Stimulated activated naive CD8-positive, alpha-beta T cell treated with anti-CD3 and anti-CD28 coated beads, Interleukin-15, Interleukin-2, amounts not matched to agents 100 U/mL and 50 U/mL, for 24 hours (primary cell): ENCODE measurements at regions not wholly inside any gene's neighbourhood (a gene's known extent, or its start where the extent isn't known, plus 50 kb on each side); places are given as distances from the start of the nearest gene placed in this dataset.
"Not testable (repeated sequence)": the region's sequence is repeated elsewhere in the genome, so short reads cannot be mapped to it uniquely, and the experiment has no call there.

Experiments used
- ATAC-seq: fragments of 150-1000 bp; cut with Tn5 transposase; one replicate; pipeline ENCODE4 v1.10.0; 2021
- DNase-seq: peaks from one replicate; pipeline ENCODE4 v3.0.0; 2021

DNA sequence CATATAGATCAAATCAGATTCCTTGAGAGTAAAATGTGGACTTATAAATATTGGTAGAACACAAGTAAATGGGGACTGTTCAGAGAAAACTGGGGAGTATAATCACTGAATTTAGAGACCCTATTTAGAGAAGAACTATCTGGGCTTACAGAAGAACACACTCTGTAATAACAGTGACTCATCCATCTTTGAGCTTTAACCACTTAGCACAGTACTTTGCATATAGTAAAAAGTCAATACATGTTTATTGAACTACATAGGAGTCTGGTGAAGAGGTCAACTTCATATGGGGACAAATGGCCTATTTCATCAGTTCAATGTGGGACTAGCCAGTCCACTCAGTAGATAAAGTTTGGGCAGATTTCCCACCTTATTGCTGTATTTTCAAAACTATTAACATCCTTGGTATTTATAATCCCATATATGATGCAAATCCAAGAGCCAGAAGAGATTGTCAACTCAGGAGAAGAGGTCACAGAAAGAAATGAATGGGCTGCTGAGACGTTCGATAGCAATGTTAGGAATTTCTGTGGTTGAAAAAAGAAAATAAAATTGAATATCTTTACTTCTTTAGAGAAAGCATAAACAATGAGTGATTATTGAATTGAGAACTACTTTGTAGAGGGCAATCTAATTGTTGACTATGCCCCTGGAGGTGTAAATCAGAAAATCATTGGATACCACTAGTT is 119.3 kb upstream of the CACNA2D1 start:
- DNase-seq = no peak
- no peak for ATAC-seq

DNA sequence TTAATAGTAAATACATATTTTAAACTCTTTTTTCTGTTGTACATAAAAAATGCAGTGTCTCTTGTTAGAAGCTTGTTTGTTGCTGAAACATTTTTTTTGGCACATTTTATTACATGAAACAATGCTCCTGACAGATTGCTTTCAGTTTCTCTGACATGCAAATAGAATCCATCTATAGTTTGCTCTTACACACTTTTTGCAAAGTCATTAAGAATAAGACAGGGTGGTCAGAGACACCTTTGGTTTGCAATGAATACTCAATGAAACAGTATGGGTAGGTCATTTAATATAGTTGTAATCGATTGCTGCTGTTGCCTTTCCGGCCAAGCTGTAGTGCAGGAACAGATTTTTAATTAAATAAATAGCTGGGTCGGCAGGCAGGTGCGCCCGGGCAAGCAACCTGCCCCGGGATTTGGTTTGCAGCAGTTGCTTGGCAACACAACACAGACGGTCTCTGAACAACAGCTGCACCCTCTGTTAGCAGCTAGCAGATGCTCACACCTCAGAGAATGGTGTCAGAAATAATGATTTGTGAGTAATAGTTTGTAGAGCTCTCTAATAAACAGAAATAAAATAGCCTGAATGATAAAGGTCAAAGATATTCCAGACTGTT is 115.7 kb upstream of the CACNA2D1 start:
- no peak for ATAC-seq
- DNase-seq = no peak

DNA sequence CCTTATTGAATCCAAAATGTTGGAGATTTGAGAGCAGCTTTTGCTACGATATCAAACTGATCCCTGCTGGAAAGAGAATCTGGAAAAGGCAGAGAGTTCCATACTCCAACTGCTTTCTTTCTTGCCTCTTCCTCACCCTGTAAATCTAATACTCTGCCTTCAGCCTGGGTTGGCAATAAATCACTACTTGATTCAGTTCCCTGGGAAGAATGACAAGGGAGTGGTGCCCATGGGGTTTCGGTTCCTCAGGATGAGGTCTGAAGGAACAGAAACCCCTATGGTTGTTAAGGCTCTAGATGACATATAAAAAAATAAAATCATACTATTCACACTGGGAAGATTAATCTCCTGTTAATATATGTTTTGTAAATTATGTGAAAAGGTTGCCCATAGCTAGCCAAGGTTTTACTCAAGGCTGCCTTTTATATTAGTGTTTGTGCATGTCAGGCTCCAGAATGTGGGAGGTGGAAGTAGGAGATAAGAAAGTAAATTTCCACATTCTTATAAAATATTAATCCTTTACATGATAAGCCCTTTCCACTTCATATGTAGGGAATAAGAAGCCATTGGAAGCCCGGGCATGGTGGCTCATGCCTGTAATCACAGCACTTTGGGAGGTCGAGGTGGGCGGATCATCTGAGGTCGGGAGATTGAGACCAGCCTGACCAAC is 106.2 kb upstream of the CACNA2D1 start:
- DNase-seq (no peak), ATAC-seq (no peak)

DNA sequence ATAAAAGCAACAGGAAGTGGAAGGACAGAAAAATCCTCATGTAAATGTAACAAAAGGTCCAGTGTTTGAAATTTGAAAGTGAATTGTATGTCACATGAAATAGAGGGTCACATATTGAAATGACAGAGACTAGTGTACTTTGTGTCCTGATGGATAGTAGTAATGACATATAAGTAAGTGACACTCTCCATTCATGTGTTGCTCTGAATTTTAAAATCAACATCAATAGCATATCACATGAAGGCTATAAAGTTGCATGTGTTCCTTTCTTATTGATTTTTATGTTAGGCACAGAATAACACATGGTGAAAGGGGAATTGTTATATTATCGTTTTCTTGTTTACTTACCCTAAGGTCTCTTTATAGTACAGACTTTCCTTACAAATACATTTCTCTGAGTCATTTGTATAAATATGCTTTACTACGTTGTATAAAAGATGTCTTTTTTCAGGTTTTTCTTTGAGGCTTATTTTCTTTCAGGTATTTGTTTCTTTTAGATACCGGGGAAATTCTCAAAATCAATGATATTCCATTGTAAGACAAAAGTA is 104.6 kb upstream of the CACNA2D1 start:
- no peak for DNase-seq
- no peak for ATAC-seq

DNA sequence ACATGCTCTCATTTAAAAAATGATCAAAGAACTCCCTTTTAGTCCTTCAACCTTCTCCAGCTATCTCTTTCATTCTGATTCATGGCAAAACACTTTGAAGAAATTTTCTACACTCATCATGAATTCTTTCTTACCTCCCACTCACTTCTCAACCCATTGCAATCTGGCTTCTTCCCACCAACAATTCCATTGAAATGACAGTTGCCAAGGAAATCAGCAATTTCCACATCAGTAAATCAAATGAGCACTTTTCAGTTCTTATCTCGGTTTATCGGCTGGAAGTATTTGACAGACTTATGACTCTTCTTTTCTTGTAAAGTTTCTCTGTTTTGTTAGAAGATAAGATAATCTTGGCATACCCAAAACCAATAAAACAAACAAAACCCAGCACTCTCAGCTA is 99.1 kb upstream of the CACNA2D1 start:
- DNase-seq (no peak), ATAC-seq (no peak)

DNA sequence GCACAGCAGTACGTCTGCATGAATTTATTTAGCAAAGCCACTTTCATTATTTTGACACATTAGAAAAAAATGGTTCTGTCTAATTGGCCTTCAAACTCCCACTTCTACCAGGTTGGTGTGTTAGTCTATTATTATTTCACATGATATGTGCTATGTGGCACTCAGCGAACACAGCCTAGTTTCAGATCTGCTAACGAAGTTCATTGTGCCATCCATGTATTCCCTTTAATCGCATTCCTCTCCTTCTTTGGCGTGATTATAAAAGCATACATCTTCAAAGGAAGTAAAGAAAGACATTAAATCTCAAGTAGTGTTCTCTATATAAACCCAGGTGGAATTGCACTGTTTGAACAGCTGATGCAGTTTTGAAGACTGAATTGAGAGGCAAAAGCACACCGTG is 96.4 kb upstream of the CACNA2D1 start:
- DNase-seq = no peak
- ATAC-seq = no peak

DNA sequence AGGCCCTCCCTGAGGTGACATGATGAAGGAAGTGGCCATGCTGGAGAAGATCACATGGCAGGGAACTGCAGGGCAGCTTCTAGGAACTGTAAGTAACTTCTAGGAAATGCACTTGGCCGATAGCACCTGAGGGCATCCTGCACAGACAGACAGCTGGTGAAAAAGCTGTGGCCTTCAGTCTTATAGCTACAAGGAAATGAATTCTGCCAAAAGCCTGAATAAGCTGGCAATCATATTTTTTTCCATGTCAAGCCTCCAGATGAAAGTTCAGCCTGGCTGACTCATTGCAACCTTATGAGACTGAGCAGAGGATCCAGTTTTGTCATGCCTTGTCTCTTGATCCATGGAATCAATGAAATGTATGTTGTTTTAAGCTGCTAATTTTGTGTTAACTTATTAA is 91.1 kb upstream of the CACNA2D1 start:
- DNase-seq (no peak), ATAC-seq (no peak)

DNA sequence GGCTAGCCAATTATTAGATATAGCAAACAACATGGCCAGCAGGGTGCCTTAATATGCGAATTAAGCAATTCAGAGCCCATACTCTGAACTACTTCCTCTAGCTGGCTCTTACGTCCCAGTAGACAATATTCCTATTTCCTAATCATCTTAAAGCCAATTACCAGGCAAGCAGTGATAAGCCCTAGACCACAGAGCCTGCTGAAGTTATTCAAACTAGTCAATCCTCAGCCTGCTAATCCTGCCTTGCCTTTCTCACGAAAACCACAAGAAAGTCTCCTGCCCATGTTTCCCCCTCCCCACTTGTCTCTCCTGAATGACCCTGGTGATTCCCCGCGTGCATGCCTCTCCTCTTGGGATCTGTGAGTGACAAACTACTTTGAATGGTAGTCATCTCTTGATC is 86.8 kb upstream of the CACNA2D1 start:
- DNase-seq = no peak
- no peak for ATAC-seq

DNA sequence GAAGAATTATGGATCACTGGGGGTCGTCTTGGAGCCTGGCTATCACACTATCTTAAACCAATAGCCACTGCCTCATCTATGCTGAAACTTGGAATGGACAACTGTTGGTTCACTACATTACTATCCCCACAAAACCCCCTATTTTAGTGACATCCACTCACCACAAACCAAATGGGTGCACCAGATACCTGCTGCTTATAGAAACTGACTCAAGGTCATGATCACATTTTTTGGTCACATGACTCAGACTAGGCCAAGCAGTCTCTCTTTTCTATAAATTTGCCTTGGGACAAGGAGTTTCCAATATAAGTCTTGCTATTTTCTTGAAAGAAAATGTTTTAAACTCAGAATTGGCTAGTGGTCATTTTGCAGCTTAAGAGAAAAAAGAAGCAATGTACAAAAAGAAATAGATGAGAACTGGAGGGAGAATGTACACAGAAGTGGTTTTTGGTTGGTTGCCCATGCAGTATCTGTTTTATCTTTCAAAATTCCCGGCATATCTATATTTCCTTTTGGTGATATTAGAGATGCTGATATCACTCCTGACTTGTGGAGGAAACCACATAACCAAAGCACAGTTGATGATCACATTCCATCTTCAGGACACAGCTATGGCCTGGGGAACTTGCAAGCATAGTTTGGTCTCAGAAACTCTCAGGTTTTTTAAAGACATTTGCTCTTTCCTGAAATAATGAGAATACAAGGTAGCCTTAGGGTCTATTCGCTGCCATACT is 85.2 kb upstream of the CACNA2D1 start:
- ATAC-seq (no peak), DNase-seq (no peak)

DNA sequence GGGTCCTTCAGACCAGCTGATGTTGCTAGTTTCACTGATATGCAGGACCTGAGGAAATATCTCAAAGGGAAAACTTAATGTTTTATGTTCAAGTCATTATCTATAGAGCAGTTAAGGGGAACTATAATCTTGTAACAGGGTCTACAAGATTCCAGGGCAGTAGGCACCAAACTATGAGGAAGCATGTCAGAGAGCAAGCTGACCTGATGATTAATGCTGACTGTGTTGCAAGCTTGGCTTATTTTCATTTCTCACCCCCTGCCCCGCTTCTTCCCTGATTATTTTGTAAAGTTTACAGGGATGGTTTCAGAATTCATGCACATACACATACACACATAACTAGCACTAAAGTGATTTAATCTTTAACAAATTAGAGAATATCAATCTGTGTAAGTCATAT is 84.3 kb upstream of the CACNA2D1 start:
- no peak for DNase-seq
- no peak for ATAC-seq

DNA sequence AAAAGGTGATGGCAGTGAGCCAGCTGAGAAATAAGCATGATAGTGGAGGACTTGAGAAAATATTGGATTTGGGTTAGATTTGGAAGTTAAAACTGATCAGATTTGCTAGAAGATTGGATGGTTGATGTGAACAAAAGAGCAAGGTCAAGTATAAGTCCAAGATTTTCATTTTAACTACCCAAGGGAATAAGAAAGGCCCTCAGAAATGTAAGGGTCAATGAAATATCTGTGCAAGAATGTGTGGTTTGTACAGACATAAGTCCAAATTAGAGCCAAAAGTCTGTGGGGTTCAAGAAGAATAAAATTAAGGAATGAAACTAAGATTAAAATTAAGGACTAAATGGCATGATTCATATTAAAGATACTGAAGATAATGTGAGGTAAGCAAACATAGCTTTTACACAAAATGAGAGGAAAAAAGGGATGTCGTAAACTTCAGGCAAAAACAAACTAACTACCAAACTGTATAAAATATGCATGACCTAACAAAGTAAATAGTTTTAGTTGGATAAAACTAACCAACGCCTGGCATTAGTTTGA is 78.4 kb upstream of the CACNA2D1 start:
- no peak for DNase-seq
- ATAC-seq = no peak

DNA sequence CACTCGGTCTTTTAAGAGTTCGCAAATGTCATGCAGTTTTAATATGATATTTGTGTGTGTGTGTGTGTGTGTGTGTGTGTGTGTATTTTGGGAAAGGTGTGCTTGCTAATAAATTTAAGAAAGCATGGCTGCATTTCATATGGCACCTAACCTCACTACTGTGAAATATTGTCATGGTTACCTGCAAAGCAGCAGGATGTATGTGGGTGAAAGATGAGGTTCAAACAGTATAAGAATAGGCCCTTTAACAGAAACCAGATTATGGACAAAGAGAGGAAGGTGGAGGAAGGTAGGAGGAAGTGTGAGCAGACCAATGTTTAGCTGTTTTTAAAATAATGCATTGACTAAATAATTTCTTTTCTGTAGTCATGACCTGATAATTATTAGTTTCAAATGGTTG is 73.5 kb upstream of the CACNA2D1 start:
- DNase-seq (no peak), ATAC-seq (no peak)

DNA sequence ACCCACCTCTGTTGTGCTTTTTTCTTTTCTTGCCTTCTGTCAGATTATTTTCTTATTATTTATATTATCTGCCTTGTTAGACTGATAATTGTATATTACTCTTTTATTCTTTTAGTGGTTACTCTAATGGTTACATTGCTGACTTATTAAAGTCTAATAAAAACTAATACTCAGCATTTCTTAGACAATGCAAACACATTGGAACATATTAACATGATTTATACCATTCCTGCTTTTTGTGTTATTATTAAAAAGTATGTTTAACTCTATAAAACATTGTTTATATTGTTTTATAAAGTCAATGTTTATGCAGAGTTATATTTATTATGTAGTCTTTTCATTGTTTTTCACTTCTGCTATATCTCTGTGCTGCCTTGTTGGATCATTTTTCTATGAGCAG is 68.0 kb upstream of the CACNA2D1 start:
- ATAC-seq (no peak), DNase-seq (no peak)

DNA sequence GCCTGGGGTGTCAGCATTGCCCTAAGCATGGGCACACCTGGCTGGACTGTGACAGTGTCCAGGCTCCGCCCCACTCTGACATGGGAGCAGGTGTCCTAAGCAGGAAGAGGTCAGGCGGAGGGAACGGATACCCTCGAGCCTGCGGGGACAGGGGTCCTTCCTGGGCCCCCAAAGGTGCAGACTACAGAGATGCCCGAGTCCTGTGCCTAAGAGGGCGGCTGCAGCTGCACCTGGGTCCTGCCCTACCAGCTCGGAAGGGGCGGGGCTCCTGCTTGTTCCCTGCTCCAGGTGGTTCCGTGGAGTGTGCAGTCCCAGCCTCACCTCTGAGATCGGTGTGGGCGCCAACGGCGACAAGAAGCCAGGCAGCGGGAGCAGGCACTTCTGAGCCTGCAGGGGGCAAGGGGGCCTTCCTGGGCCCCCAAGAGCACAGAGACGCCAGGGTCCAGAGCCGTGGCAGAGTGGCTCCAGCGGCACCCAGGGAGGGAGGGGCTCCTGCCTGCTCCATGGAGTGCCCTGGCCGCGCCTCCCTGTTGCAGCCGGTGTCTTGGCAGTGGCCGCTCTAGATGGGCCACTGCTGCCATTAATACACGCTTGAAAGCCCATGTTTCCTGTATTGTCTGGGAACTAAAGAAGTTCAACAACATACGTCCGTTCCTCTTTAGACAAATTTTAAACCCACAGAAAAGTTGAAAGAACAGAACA is 64.5 kb upstream of the CACNA2D1 start:
- ATAC-seq = no peak
- DNase-seq = no peak

DNA sequence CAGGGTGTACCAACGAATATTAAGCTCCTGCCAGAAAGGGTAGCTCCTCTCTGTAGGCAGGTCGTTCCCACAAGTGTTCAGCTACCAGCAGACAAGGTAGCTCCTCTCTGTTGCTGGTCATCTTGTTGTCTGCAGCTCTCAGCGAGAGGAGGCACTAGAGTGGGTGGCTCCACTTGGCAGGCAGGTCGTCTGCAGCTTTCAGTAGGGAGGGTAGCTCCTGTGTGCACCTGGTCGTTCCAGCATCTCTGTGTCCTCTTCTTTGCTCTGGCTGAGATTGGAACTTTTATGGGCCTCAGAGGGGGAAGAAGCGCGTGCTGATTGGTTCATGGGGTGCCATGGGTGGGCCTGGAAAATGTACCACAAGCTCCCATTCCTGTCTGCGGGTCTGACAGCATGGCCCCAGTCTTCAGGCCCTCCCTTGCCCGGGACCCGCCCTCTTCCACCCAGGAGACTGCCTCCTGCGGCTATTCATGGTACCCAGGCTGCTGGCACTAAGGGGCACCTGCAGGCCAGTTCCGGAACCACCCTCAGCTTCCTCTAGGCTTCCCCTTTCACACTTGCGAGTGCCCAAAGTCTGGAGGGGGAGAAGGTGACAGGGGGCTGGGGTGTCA is 63.9 kb upstream of the CACNA2D1 start:
- ATAC-seq (no peak), DNase-seq (no peak)

DNA sequence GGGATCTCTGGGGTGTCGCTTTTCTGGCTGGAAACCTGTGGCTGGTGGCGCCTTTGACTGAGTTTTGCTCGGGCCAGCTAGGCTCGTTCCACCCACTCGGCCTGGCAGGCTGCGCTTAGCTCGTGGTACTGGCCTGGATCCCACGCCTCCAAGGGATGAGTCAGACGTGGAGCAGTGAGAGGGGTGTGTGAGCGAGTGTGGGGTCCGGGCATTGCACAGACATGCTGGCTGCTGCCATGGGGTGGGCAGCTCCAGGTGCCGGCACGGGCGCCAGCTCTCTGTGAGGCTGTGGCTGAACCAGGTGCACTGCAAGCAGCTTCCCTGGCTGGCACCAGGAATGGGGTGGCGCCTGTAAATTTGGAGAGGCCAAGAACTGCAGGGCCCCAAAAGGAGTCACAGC is 63.1 kb upstream of the CACNA2D1 start:
- ATAC-seq (no peak), DNase-seq (no peak)

DNA sequence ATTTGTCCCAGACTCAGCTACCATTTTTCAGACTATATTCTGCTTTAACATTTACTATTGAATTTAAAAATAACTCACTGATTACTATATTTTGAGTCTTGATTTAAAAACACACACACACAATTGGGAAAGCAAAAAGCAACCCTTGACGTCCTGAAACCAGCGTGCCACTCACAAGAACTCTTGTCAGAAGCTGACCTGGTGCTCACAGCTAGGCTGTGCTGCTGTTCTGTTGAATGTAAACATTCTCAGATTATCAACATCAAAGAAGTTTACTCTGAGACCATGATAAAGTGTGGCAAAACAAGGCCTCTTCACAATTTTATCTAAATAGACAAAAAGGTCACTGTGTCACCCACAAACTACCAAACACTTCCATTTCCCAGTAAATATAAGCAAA is 62.6 kb upstream of the CACNA2D1 start:
- no peak for ATAC-seq
- DNase-seq = no peak

DNA sequence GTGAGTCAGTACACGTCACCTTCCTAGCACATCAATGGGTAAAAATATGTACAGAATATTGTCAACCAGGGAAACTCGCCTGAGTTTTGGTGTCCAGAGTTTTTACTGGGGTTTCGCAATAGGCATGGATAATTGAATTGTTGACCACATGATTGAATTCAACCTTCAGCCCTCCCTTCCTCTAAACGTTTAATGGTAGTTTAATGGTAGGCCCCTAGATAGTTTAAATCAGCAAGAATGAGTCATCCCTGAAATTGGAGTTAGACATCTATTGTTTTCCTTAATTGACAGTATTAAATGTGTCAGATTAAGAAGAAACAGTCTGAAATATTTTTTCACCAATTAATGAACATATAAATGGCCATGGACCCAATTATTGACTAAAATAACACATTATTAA is 57.8 kb upstream of the CACNA2D1 start:
- ATAC-seq (no peak), DNase-seq (no peak)

DNA sequence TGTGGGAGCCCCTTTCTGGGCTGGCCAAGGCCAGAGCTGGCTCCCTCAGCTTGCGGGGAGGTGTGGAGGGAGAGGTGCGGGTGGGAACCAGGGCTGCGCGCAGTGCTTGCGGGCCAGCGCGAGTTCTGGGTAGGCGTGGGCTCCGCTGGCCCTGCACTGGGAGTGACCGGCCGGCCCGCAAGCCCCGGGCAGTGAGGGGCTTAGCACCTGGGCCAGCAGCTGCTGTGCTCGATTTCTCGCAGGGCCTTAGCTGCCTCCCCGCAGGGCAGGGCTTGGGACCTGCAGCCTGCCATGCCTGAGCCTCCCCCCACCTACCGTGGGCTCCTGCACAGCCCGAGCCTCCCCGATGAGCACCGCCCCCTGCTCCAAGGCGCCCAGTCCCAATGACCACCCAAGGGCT is 56.0 kb upstream of the CACNA2D1 start:
- ATAC-seq, DNase-seq: not testable (repeated sequence)

DNA sequence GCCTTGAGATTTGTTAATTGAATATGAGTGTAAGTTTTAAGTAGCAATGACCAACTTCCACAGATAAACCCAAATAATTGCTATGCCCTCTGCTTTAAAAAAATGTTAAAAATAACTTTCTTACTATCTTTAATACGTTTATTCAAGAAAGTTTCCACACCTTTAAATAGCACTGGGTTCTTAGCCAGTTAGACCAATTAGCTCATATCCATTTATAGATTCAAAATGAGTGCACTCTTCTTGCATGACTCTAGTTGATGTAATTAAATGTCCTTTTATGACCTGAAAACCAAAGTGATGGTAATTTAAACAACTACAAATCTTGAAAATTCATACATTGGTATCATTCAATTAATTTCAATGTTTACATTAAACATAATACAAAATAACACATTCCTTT is 50.8 kb upstream of the CACNA2D1 start:
- DNase-seq (no peak), ATAC-seq (no peak)
